Esophagus muscularis mucosa (tissue), 4 donors: ENCODE measurements at regions not wholly inside any gene's neighbourhood (a gene's known extent, or its start where the extent isn't known, plus 50 kb on each side); places are given as distances from the start of the nearest gene placed in this dataset.

ENCODE experiments used
- DNase-seq: peaks from one replicate; pipeline ENCODE4 v3.0.0-alpha.2; 2017; ENCODE audit errors: extremely low spot score
- H3K27ac ChIP-seq, 4 donors: fragments of 200-600 bp; sonication (generic); replicated peaks in 1 of 4; 1 replicate in 3 of 4; 2 replicates in 1 of 4; pipeline ENCODE4 v1.5.1; 2016 to 2019; ENCODE audit warnings: mild to moderate bottlenecking in 1 of 4
- H3K27me3 ChIP-seq, 4 donors: fragments of 200-600 bp; sonication (generic); one replicate each; pipeline versions ENCODE4 v1.5.1 to v1.6.0; 2016 to 2019
- H3K36me3 ChIP-seq, 4 donors: fragments of 200-600 bp; sonication (generic); one replicate each; pipeline ENCODE4 v1.5.1; 2016 to 2019
- H3K4me1 ChIP-seq, 4 donors: fragments of 200-600 bp; sonication (generic); one replicate each; pipeline ENCODE4 v1.5.1; 2016 to 2019
- H3K4me3 ChIP-seq, 4 donors: fragments of 200-600 bp; sonication (generic); 1 replicate in 2 of 4; 2 replicates in 2 of 4; pipeline ENCODE4 v1.5.1; 2016 to 2019; ENCODE audit warnings: mild to moderate bottlenecking in 4 of 4, moderate library complexity in 1 of 4
- H3K9me3 ChIP-seq, 4 donors: fragments of 200-600 bp; sonication (generic); 1 replicate in 3 of 4; 2 replicates in 1 of 4; pipeline ENCODE4 v1.5.1; 2016 to 2019
- CTCF ChIP-seq, 3 experiments: fragments of 200-600 bp in 2 of 3; fragments of 450-650 bp in 1 of 3; sonication (generic) in 2 of 3; IDR thresholded peaks; one replicate each; pipeline ENCODE4 v1.5.1; 2017 to 2019; ENCODE audit warnings: antibody characterized with exemption in 3 of 3, mild to moderate bottlenecking in 2 of 3, moderate library complexity in 1 of 3
- EP300 ChIP-seq: sonication (generic); formaldehyde crosslinking; IDR thresholded peaks from one replicate; pipeline ENCODE4 v1.6.1; 2017; ENCODE audit warnings: antibody characterized with exemption
- POLR2A ChIP-seq: fragments of 450-650 bp; IDR thresholded peaks from one replicate; pipeline ENCODE4 v1.6.1; 2017; ENCODE audit warnings: antibody characterized with exemption, moderate library complexity, mild to moderate bottlenecking, low read depth
- POLR2AphosphoS5 ChIP-seq, 2 donors: sonication (generic); formaldehyde crosslinking; IDR thresholded peaks; one replicate each; pipeline ENCODE4 v1.6.1; 2017; ENCODE audit warnings: antibody characterized with exemption in 2 of 2
- WGBS: methylation state at CpG from one replicate; pipeline ENCODE4 v1.1.5; 2018; 5-methylcytosine and 5-hydroxymethylcytosine counted together
- intact Hi-C: fragments of 100-400 bp; cut with DNase I; formaldehyde crosslinking; loops from one replicate; pipeline ENCODE4 v1.15.1; 2023

GRCh38 chr7:16353226-16353625, 68.1 kb downstream of the CRPPA start:
- Histone ChIP-seq H3K27me3 (no peaks in the 10 kb centered on the region), H3K4me1 (no peaks in the 10 kb centered on the region), H3K4me3 (no peak overlapping the region), H3K9me3 (peaks cover 0 to 6% (median 2%) of the 10 kb centered on the region in 4 donors), H3K27ac (no peak overlapping the region), H3K36me3 (no peaks in the 10 kb centered on the region)
- 73% methylated on average over 4 of the region's 4 CpGs for WGBS
- intact Hi-C loops: no loop called here
- TF ChIP-seq CTCF (IDR thresholded peaks at IDR 0.05) (no peak), EP300 (no peak), POLR2A (no peak), POLR2AphosphoS5 (IDR thresholded peaks at IDR 0.05) (no peak)
- no peak for DNase-seq

GRCh38 chr7:16350634-16351033, 70.7 kb downstream of the CRPPA start:
- H3K27ac ChIP-seq: no peak overlapping the region
- H3K36me3 ChIP-seq: no peaks in the 10 kb centered on the region
- H3K4me3 ChIP-seq: no peak overlapping the region
- DNase-seq: no peak
- peaks cover 0 to 5% (median 0%) of the 10 kb centered on the region in 4 donors for H3K4me1 ChIP-seq
- TF ChIP-seq EP300 (no peak), CTCF (IDR thresholded peaks at IDR 0.05) (no peak), POLR2AphosphoS5 (IDR thresholded peaks at IDR 0.05) (no peak), POLR2A (no peak)
- intact Hi-C loops: no loop called here
- no peaks in the 10 kb centered on the region for H3K27me3 ChIP-seq
- H3K9me3 ChIP-seq: peaks cover 0 to 6% (median 2%) of the 10 kb centered on the region in 4 donors
- 87% methylated on average over 2 of the region's 2 CpGs for WGBS

GRCh38 chr7:16348251-16348650, 73.1 kb downstream of the CRPPA start:
- Histone ChIP-seq H3K27ac (no peak overlapping the region), H3K9me3 (peaks cover 0 to 12% (median 3%) of the 10 kb centered on the region in 4 donors), H3K36me3 (no peaks in the 10 kb centered on the region), H3K4me3 (no peak overlapping the region), H3K4me1 (peaks cover 0 to 5% (median 0%) of the 10 kb centered on the region in 4 donors), H3K27me3 (no peaks in the 10 kb centered on the region)
- intact Hi-C loops: no loop called here
- no peak for TF ChIP-seq EP300
- no peak for DNase-seq
- WGBS: 93% methylated on average over 4 of the region's 4 CpGs

GRCh38 chr7:16347827-16348192, 73.5 kb downstream of the CRPPA start:
- intact Hi-C loops: no loop called here
- WGBS: 38% methylated on average over 1 of the region's 1 CpG
- Histone ChIP-seq H3K4me1 (peaks cover 0 to 5% (median 0%) of the 10 kb centered on the region in 4 donors), H3K9me3 (peaks cover 0 to 12% (median 3%) of the 10 kb centered on the region in 4 donors), H3K27ac (no peak overlapping the region), H3K27me3 (no peaks in the 10 kb centered on the region), H3K36me3 (no peaks in the 10 kb centered on the region), H3K4me3 (no peak overlapping the region)
- DNase-seq: no peak
- TF ChIP-seq CTCF (IDR thresholded peaks at IDR 0.05): no peak
- no peak for TF ChIP-seq POLR2AphosphoS5 (IDR thresholded peaks at IDR 0.05)
- TF ChIP-seq EP300: no peak
- no peak for TF ChIP-seq POLR2A

- TF ChIP-seq POLR2A (no peak), POLR2AphosphoS5 (IDR thresholded peaks at IDR 0.05) (no peak), CTCF (IDR thresholded peaks at IDR 0.05) (no peak), EP300 (no peak)
- WGBS: 100% methylated on average over 1 of the region's 1 CpG
- H3K27ac ChIP-seq: no peak overlapping the region
Measured at GRCh38 chr7:16347066-16347826, 74.1 kb downstream of the CRPPA start.

More at GRCh38 chr7:16347066-16347826, 74.1 kb downstream of the CRPPA start:
- DNase-seq: no peak
- Histone ChIP-seq H3K27me3 (no peaks in the 10 kb centered on the region), H3K36me3 (no peaks in the 10 kb centered on the region), H3K9me3 (peaks cover 0 to 12% (median 3%) of the 10 kb centered on the region in 4 donors), H3K4me3 (no peak overlapping the region), H3K4me1 (peaks cover 0 to 5% (median 0%) of the 10 kb centered on the region in 4 donors)
- intact Hi-C loops: no loop called here
